T-helper 1 cell treated with Interleukin-12 subunit alpha and Interleukin-12 subunit beta and Interleukin-4 antibody, amounts not matched to agents 30 μg/mL and 1 μg/mL, for 36 hours (primary cell): ENCODE measurements at regions not wholly inside any gene's neighbourhood (a gene's known extent, or its start where the extent isn't known, plus 50 kb on each side); places are given as distances from the start of the nearest gene placed in this dataset.
"Not testable (repeated sequence)": the region's sequence is repeated elsewhere in the genome, so short reads cannot be mapped to it uniquely, and the experiment has no call there.

Experiments
- H3K27ac Mint-ChIP-seq: one replicate; pipeline ENCODE4 v1.8.0; 2021; ENCODE audit warnings: mild to moderate bottlenecking, mixed read lengths
- H3K27me3 Mint-ChIP-seq: one replicate; pipeline ENCODE4 v1.8.0; 2021; ENCODE audit warnings: low read depth, mixed read lengths
- H3K36me3 Mint-ChIP-seq: one replicate; pipeline ENCODE4 v1.8.0; 2021; ENCODE audit warnings: low read depth, mixed read lengths
- H3K4me1 Mint-ChIP-seq: one replicate; pipeline ENCODE4 v1.8.0; 2021; ENCODE audit warnings: low read depth, mixed read lengths
- H3K4me3 Mint-ChIP-seq: one replicate; pipeline ENCODE4 v1.8.0; 2021; ENCODE audit warnings: mild to moderate bottlenecking, moderate library complexity, mixed read lengths
- H3K9me3 Mint-ChIP-seq: one replicate; pipeline ENCODE4 v1.8.0; 2021; ENCODE audit warnings: mixed read lengths

- Mint-ChIP-seq H3K4me3 (no peak overlapping the region), H3K36me3 (no peaks in the 10 kb centered on the region), H3K27me3 (no peaks in the 10 kb centered on the region), H3K4me1 (no peaks in the 10 kb centered on the region), H3K27ac (no peak overlapping the region), H3K9me3 (peaks cover 5% of the 10 kb centered on the region)
These were observed 354.0 kb downstream of the CCDC85A start for GRCh38 chr2:56537756-56538155.

DNA sequence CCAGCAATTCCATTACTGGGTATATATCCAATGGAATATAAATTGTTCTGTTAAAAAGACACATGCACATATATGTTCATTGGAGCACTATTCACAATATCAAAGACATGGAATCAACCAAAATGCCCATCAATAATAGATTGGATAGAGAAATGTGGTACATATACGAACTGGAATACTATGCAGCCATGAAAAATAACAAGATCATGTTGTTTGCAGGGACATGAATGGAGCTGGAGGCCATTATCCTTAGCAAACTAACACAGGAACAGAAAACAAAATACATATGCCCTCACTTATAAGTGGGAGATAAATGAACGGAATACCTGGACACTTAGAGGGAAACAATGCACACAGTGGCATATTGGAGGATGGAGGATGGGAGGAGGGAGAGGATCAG is 355.8 kb downstream of the CCDC85A start:
- peaks cover 10% of the 10 kb centered on the region for H3K9me3 Mint-ChIP-seq
- H3K27ac Mint-ChIP-seq: no peak overlapping the region
- no peaks in the 10 kb centered on the region for H3K27me3 Mint-ChIP-seq
- H3K36me3 Mint-ChIP-seq: no peaks in the 10 kb centered on the region
- no peak overlapping the region for H3K4me3 Mint-ChIP-seq
- no peaks in the 10 kb centered on the region for H3K4me1 Mint-ChIP-seq

- Mint-ChIP-seq H3K27me3 (no peaks in the 10 kb centered on the region), H3K4me3 (no peak overlapping the region), H3K36me3 (no peaks in the 10 kb centered on the region), H3K27ac (no peak overlapping the region), H3K4me1 (no peaks in the 10 kb centered on the region), H3K9me3 (peaks cover 10% of the 10 kb centered on the region)
These were observed 356.7 kb downstream of the CCDC85A start for GRCh38 chr2:56540467-56540866.

DNA sequence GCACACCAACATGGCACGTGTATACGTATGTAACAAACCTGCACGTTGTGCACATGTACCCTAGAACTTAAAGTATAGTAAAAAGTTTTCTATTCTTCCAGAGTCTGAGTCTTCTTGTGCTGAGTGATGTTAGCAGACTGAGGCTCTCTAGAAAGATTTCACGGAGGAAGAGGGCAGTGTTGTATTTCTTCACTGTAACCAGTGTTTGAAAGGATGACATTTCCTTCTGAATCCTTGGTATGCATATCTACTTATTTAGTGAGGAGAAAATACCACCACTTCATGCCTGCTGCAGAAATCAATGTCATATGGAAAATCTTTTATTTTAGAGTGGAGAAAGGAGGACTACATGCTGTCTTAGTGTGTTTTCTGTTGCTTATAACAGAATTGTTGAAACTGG is 357.1 kb downstream of the CCDC85A start:
- H3K4me1 Mint-ChIP-seq: no peaks in the 10 kb centered on the region
- H3K36me3 Mint-ChIP-seq: no peaks in the 10 kb centered on the region
- H3K9me3 Mint-ChIP-seq: peaks cover 10% of the 10 kb centered on the region
- H3K27me3 Mint-ChIP-seq: no peaks in the 10 kb centered on the region
- H3K27ac Mint-ChIP-seq: no peak overlapping the region
- H3K4me3 Mint-ChIP-seq: no peak overlapping the region

DNA sequence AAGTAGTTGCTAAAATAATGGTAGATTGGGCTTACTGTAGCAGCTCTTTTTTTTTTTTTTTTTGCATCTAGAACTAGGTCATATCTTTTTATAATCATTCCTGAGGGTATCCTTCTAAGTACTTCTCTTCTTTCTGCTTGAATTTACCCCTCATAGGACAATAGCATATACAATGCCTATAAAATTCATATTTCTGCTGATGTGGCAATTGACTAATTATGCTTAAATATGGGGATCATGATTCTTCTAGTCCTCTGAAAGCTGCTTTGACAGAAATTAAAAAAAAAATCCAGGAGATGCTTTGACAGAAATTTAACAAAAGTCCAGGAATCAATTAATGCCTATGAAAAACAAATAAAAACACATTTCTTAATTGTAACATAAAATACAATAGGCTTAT is 358.4 kb downstream of the CCDC85A start:
- H3K4me3 Mint-ChIP-seq: no peak overlapping the region
- H3K4me1 Mint-ChIP-seq: no peaks in the 10 kb centered on the region
- no peaks in the 10 kb centered on the region for H3K36me3 Mint-ChIP-seq
- H3K27ac Mint-ChIP-seq: no peak overlapping the region
- no peaks in the 10 kb centered on the region for H3K27me3 Mint-ChIP-seq
- peaks cover 11% of the 10 kb centered on the region for H3K9me3 Mint-ChIP-seq

DNA sequence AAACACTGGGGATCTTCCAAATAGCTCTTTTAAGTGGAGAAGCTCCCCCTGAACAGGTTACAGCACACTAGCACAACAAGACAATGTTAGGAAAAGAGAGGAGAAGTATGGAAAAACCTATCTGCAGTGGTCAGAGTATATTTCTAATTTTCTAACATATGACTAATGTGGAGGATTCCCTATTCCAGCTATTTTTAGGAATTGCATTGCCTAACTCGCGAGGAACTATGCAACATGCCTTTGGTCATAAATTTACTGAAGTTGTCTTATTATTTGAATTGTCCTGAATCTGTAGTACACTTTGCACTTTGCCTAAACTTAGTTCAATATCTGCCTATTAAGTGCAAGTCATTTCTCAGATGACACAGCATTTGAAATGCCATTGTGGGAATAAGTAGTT is 381.4 kb downstream of the CCDC85A start:
- no peaks in the 10 kb centered on the region for H3K27me3 Mint-ChIP-seq
- peaks cover 12% of the 10 kb centered on the region for H3K9me3 Mint-ChIP-seq
- H3K4me1 Mint-ChIP-seq: no peaks in the 10 kb centered on the region
- H3K36me3 Mint-ChIP-seq: no peaks in the 10 kb centered on the region
- H3K4me3 Mint-ChIP-seq: no peak overlapping the region
- H3K27ac Mint-ChIP-seq: no peak overlapping the region

GRCh38 chr2:56571074-56571473 is 387.3 kb downstream of the CCDC85A start:
- Mint-ChIP-seq H3K27me3 (no peaks in the 10 kb centered on the region), H3K4me3 (no peak overlapping the region), H3K27ac (no peak overlapping the region), H3K9me3 (peaks cover 5% of the 10 kb centered on the region), H3K36me3 (no peaks in the 10 kb centered on the region), H3K4me1 (no peaks in the 10 kb centered on the region)

DNA sequence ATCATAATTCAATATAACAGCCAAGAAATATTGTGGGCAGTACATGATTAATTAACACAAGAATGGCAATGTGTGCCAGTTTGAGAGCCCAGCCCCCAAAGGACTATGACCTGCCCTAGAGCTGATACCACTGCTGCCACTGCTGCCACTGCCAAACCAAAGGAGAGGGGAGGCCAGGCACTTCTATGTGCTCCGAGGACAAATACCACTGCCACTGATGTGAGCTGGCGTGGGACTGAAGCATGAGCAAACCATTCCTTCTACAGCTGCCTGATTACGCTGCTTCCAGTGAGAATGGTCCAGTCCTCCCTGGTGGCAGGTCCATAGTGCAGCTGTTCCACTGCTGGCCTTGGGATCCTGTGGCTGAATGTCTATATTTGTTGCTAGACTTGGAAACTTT is 392.2 kb downstream of the CCDC85A start:
- H3K4me3 Mint-ChIP-seq: no peak overlapping the region
- no peaks in the 10 kb centered on the region for H3K4me1 Mint-ChIP-seq
- no peaks in the 10 kb centered on the region for H3K36me3 Mint-ChIP-seq
- H3K9me3 Mint-ChIP-seq: peaks cover 13% of the 10 kb centered on the region
- no peaks in the 10 kb centered on the region for H3K27me3 Mint-ChIP-seq
- H3K27ac Mint-ChIP-seq: no peak overlapping the region

DNA sequence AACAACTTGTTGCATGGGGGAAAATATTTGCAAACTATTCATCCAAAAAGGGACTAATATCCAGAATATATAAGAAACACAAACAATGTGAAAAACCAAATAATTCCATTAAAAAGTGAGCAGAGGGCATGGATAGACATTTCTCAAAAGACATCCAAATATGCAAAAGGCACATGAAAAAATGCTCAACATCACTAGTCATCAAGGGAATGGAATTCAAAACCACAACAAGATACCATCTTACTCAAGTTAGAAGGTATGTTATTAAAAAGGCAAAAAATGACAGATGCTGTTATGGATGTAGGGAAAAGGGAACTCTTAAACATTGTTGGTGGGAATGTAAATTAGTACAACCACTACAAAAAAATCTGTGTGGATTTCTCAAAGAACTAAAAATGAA is 396.5 kb downstream of the CCDC85A start:
- H3K36me3 Mint-ChIP-seq: no peaks in the 10 kb centered on the region
- no peaks in the 10 kb centered on the region for H3K27me3 Mint-ChIP-seq
- peaks cover 13% of the 10 kb centered on the region for H3K9me3 Mint-ChIP-seq
- H3K4me3 Mint-ChIP-seq: no peak overlapping the region
- no peak overlapping the region for H3K27ac Mint-ChIP-seq
- H3K4me1 Mint-ChIP-seq: no peaks in the 10 kb centered on the region

DNA sequence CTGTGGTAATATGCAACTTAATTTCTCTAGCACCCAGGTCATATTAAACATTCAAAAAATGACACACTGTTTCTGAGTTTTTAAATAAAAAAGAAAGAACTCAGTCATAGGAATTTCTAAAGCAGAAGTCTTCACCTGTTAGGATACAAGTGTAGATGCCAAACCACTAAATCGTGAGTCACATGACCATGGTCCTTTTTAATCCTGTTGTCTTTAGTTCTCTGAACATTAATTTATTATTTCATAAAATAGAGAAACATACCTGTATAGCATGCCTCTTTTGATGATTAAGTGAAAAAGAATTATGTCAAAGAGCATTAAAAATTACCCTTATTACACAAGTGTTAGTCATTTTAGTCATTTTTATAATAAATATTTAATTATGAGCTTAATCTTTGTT is 398.8 kb downstream of the CCDC85A start:
- no peaks in the 10 kb centered on the region for H3K36me3 Mint-ChIP-seq
- no peak overlapping the region for H3K27ac Mint-ChIP-seq
- no peaks in the 10 kb centered on the region for H3K27me3 Mint-ChIP-seq
- H3K4me3 Mint-ChIP-seq: no peak overlapping the region
- peaks cover 6% of the 10 kb centered on the region for H3K9me3 Mint-ChIP-seq
- no peaks in the 10 kb centered on the region for H3K4me1 Mint-ChIP-seq

DNA sequence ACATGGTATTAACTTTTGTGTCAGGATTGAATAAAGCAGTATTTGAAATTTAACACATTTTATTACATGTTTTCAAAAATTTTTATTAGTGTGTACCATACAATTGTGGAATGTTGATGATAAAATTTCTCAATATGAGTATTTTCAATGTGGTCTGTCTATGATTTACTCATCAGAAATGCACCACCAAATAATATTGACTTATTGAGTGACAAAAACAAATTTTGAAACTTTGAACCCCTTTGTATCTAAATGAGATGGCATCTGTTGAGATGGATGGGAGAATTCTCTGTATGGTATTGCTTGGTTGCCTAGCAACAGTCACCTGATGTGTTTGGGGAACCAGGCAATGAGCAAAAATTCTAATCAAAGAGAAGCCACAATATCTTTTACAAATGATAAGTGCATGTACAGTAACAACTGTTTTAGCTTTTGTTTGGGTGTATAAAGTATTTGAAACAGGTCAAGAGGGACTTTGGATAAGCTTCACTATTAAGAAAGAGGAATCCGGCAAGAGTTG is 400.1 kb downstream of the CCDC85A start:
- no peak overlapping the region for H3K4me3 Mint-ChIP-seq
- H3K36me3 Mint-ChIP-seq: no peaks in the 10 kb centered on the region
- no peak overlapping the region for H3K27ac Mint-ChIP-seq
- H3K9me3 Mint-ChIP-seq: no peaks in the 10 kb centered on the region
- no peaks in the 10 kb centered on the region for H3K4me1 Mint-ChIP-seq
- H3K27me3 Mint-ChIP-seq: no peaks in the 10 kb centered on the region

- no peaks in the 10 kb centered on the region for H3K36me3 Mint-ChIP-seq
- no peaks in the 10 kb centered on the region for H3K4me1 Mint-ChIP-seq
- no peaks in the 10 kb centered on the region for H3K9me3 Mint-ChIP-seq
- no peak overlapping the region for H3K27ac Mint-ChIP-seq
- no peaks in the 10 kb centered on the region for H3K27me3 Mint-ChIP-seq
- no peak overlapping the region for H3K4me3 Mint-ChIP-seq
These were observed 403.7 kb downstream of the CCDC85A start for GRCh38 chr2:56587456-56587855.

DNA sequence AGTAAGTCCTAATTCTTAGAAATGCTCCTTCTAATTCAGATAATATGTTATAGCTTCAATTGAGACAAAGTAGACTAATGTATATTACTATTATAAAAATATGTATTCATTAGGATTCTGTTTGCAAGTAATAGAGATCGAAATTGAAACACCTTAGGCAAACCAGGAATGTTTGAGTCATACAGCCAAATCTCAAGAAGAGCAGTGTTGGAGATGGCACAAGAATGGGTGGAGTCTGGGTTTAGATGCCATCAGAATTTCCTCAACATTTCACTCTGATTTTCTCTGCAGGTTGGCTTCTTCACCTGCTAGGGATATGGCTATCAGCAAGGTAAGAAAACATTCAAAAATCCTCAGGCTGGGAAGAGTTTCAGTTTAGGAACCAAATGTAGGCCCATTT is 405.4 kb downstream of the CCDC85A start:
- no peaks in the 10 kb centered on the region for H3K4me1 Mint-ChIP-seq
- no peak overlapping the region for H3K4me3 Mint-ChIP-seq
- no peaks in the 10 kb centered on the region for H3K36me3 Mint-ChIP-seq
- no peaks in the 10 kb centered on the region for H3K27me3 Mint-ChIP-seq
- H3K27ac Mint-ChIP-seq: no peak overlapping the region
- H3K9me3 Mint-ChIP-seq: no peaks in the 10 kb centered on the region

GRCh38 chr2:56589835-56590234 is 406.0 kb downstream of the CCDC85A start:
- Mint-ChIP-seq H3K4me3 (no peak overlapping the region), H3K27me3 (no peaks in the 10 kb centered on the region), H3K36me3 (no peaks in the 10 kb centered on the region)

GRCh38 chr2:56590611-56591010 is 406.8 kb downstream of the CCDC85A start:
- Mint-ChIP-seq H3K27me3 (no peaks in the 10 kb centered on the region), H3K9me3 (no peaks in the 10 kb centered on the region), H3K36me3 (no peaks in the 10 kb centered on the region), H3K4me1 (no peaks in the 10 kb centered on the region), H3K27ac (no peak overlapping the region), H3K4me3 (no peak overlapping the region)

More at GRCh38 chr2:56589835-56590234, 406.0 kb downstream of the CCDC85A start:
- Mint-ChIP-seq H3K27ac (no peak overlapping the region), H3K9me3 (no peaks in the 10 kb centered on the region), H3K4me1 (no peaks in the 10 kb centered on the region)

GRCh38 chr2:56606086-56606485 is 422.3 kb downstream of the CCDC85A start:
- not testable (repeated sequence) for H3K4me3 Mint-ChIP-seq, H3K27me3 Mint-ChIP-seq, H3K27ac Mint-ChIP-seq, H3K36me3 Mint-ChIP-seq, H3K4me1 Mint-ChIP-seq
- peaks cover 13% of the 10 kb centered on the region for H3K9me3 Mint-ChIP-seq
